Osteoblast (primary cell): ENCODE measurements at regions not wholly inside any gene's neighbourhood (a gene's known extent, or its start where the extent isn't known, plus 50 kb on each side); places are given as distances from the start of the nearest gene placed in this dataset.

Source experiments
- DNase-seq: peaks from one replicate; pipeline ENCODE4 v3.0.0; 2011; ENCODE audit warnings: low spot score, mixed read lengths; ENCODE audit not compliant: insufficient read length; ENCODE audit errors: missing footprints
- H2AFZ ChIP-seq: 2 replicates; pipeline ENCODE4 v1.6.0; 2011; ENCODE audit warnings: mild to moderate bottlenecking, low read length
- H3K27ac ChIP-seq: 2 replicates; pipeline ENCODE4 v1.5.1; 2011; ENCODE audit warnings: mild to moderate bottlenecking, low read depth, low read length, moderate library complexity
- H3K27me3 ChIP-seq: 2 replicates; pipeline ENCODE4 v1.6.0; 2012; ENCODE audit warnings: mild to moderate bottlenecking, control low read depth, inconsistent platforms, low read length, moderate library complexity; ENCODE audit not compliant: insufficient read depth
- H3K36me3 ChIP-seq: 2 replicates; pipeline ENCODE4 v1.5.1; 2011; ENCODE audit warnings: mild to moderate bottlenecking, low read length, control low read depth, moderate library complexity; ENCODE audit not compliant: insufficient read depth
- H3K4me1 ChIP-seq: 2 replicates; pipeline ENCODE4 v1.5.1; 2011; ENCODE audit warnings: mild to moderate bottlenecking, low read length, control low read depth, moderate library complexity; ENCODE audit not compliant: insufficient read depth
- H3K4me2 ChIP-seq: 2 replicates; pipeline ENCODE4 v1.6.0; 2011; ENCODE audit warnings: mild to moderate bottlenecking, low read length; ENCODE audit not compliant: insufficient read depth
- H3K4me3 ChIP-seq: fragments of 200-600 bp; sonication (generic); 3 replicates; pipeline ENCODE4 v1.5.1; 2012; ENCODE audit warnings: mild to moderate bottlenecking, low read length, inconsistent platforms; ENCODE audit not compliant: insufficient read depth
- H3K79me2 ChIP-seq: 2 replicates; pipeline ENCODE4 v1.6.0; 2012; ENCODE audit warnings: mild to moderate bottlenecking, low read length, control low read depth, inconsistent platforms; ENCODE audit not compliant: insufficient read depth
- H3K9me3 ChIP-seq: 2 replicates; pipeline ENCODE4 v1.5.1; 2011; ENCODE audit warnings: low read depth, low read length, control low read depth
- H4K20me1 ChIP-seq: 2 replicates; pipeline ENCODE4 v1.6.0; 2012; ENCODE audit warnings: mild to moderate bottlenecking, low read length, control low read depth; ENCODE audit not compliant: insufficient read depth
- CTCF ChIP-seq: IDR thresholded peaks from 2 replicates; pipeline ENCODE4 v1.5.1; 2011; ENCODE audit warnings: mild to moderate bottlenecking, low read depth, low read length, moderate library complexity; ENCODE audit errors: extremely low read depth

- H3K9me3 ChIP-seq, result peaks cover 2% of the 10 kb centered on the region
- TF ChIP-seq CTCF, result no peak
- H4K20me1 ChIP-seq, result no peaks in the 10 kb centered on the region
- no peak for DNase-seq
- H3K79me2 ChIP-seq, result no peaks in the 10 kb centered on the region
- H3K27me3 ChIP-seq, result peaks cover 20% of the 10 kb centered on the region
- H3K36me3 ChIP-seq, result no peaks in the 10 kb centered on the region
- no peak overlapping the region for H3K27ac ChIP-seq
- H3K4me2 ChIP-seq, result no peak overlapping the region
- no peak overlapping the region for H2AFZ ChIP-seq
- H3K4me3 ChIP-seq, result no peak overlapping the region
- no peaks in the 10 kb centered on the region for H3K4me1 ChIP-seq
Observed at GRCh38 chr3:10615715-10616114, 110.3 kb upstream of the ATP2B2 start.

GRCh38 chr3:10616321-10616720 lies 110.9 kb upstream of the ATP2B2 start:
- Histone ChIP-seq H3K4me3 (no peak overlapping the region), H3K4me1 (no peaks in the 10 kb centered on the region), H3K4me2 (no peak overlapping the region), H3K27ac (no peak overlapping the region), H3K36me3 (no peaks in the 10 kb centered on the region), H4K20me1 (no peaks in the 10 kb centered on the region), H3K9me3 (peaks cover 2% of the 10 kb centered on the region), H2AFZ (no peak overlapping the region), H3K79me2 (no peaks in the 10 kb centered on the region), H3K27me3 (peaks cover 25% of the 10 kb centered on the region)
- no peak for DNase-seq
- no peak for TF ChIP-seq CTCF

- H3K9me3 ChIP-seq, result peaks cover 2% of the 10 kb centered on the region
- H2AFZ ChIP-seq, result no peak overlapping the region
- H3K4me1 ChIP-seq, result no peaks in the 10 kb centered on the region
- no peak overlapping the region for H3K4me3 ChIP-seq
- H3K4me2 ChIP-seq, result no peak overlapping the region
- H3K36me3 ChIP-seq, result no peaks in the 10 kb centered on the region
- no peak overlapping the region for H3K27ac ChIP-seq
- peaks cover 38% of the 10 kb centered on the region for H3K27me3 ChIP-seq
- no peak for TF ChIP-seq CTCF
- H3K79me2 ChIP-seq, result no peaks in the 10 kb centered on the region
- no peaks in the 10 kb centered on the region for H4K20me1 ChIP-seq
- no peak for DNase-seq
Observed at GRCh38 chr3:10619989-10620832, 114.8 kb upstream of the ATP2B2 start.

- no peak for DNase-seq
- TF ChIP-seq CTCF, result no peak
- Histone ChIP-seq H3K4me2 (no peak overlapping the region), H4K20me1 (no peaks in the 10 kb centered on the region), H3K4me1 (no peaks in the 10 kb centered on the region), H3K27ac (no peak overlapping the region), H3K4me3 (no peak overlapping the region), H3K27me3 (peaks cover 38% of the 10 kb centered on the region), H3K9me3 (peaks cover under 1% of the 10 kb centered on the region), H3K36me3 (no peaks in the 10 kb centered on the region), H3K79me2 (no peaks in the 10 kb centered on the region), H2AFZ (no peak overlapping the region)
Observed at GRCh38 chr3:10620833-10621082, 115.4 kb upstream of the ATP2B2 start.
